Effector CD4-positive, alpha-beta T cell (primary cell): ENCODE measurements at regions not wholly inside any gene's neighbourhood (a gene's known extent, or its start where the extent isn't known, plus 50 kb on each side); places are given as distances from the start of the nearest gene placed in this dataset.

Source experiments
- DNase-seq: peaks from one replicate; pipeline ENCODE4 v3.0.0-alpha.2; 2020

DNA sequence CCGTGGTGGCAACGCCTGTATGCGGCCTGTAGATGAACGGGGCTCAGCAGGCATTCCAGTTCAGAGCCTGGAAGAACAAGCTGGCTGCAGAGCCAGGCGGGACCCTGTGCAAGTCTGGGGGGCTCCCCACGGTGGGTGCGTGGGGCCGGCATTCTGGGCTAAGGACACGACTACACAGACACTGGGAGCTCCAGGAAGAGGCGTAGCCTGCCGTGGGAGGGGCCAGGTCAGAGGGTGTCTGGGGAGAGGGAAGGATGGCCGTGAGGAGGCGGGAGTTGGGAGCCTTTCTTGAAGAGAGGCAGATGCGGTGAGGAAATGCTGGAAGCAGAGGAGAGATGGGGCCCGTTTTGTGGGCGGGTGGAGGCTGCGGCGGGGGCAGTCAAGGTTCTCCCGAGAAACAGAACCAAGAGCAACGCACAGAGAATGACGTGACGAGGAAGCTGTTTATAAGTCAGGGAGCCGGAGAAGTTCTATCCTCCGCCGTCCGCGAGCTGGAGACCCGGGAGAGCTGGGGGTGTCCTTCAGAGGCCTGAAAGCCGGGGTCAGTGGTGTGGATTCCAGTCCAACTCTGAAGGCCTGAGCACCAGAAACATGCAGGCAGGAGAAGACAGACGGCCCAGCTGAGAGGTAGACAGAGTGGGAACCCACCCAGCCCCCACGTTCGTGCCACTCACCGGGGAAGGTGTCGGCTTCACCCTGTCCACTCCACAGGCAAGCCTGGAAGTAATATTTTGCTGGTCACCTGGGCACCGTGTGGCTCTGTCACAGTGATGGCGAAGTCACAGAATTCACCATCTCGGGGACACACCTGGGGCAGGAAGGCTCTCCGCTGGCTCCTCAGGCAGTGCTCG, 529.6 kb downstream of the BRD1 start:
- DNase-seq, result no peak

DNA sequence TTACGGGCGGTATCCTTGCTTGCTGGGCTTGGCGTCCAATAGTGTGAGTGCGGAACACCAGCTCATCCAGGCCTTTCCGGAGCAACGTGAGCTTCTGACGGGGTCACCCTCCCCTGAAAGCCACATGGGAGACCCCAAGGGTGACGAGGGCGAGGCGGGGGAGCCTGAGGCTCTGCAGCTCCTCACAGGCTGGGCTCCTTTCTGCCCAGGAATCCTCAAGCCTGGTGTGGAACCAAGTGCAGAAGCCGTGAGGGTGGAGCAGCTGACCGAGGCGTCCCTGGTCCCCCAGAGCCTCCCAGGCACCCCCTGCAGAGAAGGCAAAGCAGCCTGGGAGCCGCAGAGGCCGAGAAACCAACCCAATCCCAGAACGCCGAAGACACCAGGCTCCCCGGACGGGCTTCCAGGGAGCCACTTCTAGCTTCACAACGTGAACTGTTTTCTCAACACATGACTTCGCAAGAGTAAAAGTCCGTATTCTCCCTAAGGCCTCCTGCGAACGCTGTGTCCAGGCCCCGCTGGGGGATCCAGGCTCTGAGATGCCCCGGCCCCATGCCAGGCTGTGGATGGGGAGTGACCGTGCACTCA, 530.3 kb downstream of the BRD1 start:
- DNase-seq, result no peak

- no peak for DNase-seq
These were observed 531.1 kb downstream of the BRD1 start for GRCh38 chr22:49296561-49296960.

DNA sequence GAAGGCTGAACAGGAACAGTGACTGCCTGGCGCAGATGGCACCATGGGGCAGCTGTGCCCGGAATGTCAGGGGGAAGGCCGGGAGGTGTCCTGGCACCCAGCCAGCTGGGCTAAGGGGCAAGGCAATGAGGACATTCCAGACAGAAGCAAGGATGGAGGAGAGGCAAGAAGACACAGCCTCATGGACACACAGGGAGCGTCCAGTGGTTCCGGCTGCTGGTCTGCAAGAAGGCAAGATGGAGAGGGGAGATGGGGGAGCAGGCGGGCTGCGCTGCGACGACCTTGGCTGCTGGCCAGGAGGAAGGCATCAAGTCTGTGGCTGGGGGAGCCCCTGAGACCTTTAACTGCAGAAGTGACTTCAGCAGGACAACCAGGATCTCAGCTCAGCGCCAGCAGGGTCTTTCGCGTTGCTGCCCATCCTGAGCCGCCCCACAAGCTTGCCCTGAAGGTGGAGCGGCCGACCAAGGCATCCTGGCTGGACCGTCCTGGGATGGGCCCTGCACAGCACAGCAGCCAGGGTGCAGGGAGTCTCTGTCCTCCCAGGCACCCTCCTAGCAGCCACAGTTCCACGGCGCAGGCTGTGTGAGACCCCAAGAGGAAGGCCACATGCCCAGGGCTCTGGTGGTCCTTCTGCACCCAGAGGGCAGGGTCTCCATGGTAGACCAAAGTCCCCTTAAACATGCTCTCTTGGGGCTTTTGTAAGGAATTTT, 531.7 kb downstream of the BRD1 start:
- no peak for DNase-seq

DNA sequence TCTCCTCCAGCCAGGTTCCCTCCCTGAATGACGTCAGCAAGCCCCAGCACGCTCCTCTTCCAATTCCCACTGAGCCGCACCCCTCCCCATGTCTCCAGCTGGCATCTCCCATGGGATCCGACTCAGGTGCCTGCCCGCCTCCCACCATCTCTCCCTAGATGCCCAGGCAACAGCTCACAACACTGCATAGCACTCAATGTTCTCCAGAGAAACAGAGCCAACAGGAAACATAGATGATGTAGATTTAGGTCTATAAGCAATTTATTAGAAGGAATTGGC, 532.3 kb downstream of the BRD1 start:
- no peak for DNase-seq

GRCh38 chr22:49294656-49295464, 532.8 kb downstream of the BRD1 start:
- no peak for DNase-seq

- DNase-seq, result no peak
These were observed 534.8 kb downstream of the BRD1 start for GRCh38 chr22:49292909-49293308.

DNA sequence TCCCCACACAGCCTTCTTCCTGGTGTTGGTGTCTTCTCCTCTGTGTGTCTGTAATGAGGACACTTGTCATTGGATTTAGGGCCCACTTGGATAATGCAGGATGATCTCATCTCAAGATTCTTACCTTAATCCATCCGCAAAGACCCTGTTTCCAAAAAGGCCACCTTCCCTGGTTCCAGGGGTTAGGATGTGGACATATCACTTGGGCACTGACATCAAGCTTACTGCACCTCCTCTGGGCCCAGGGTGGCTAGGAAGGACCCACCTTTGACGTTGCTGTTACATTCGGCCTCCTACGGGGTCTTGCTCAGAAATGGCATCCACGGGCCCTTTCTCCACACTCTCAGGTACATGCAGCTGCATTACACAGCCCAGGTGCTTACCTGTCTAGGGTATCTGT, 535.9 kb downstream of the BRD1 start:
- DNase-seq, result no peak

DNA sequence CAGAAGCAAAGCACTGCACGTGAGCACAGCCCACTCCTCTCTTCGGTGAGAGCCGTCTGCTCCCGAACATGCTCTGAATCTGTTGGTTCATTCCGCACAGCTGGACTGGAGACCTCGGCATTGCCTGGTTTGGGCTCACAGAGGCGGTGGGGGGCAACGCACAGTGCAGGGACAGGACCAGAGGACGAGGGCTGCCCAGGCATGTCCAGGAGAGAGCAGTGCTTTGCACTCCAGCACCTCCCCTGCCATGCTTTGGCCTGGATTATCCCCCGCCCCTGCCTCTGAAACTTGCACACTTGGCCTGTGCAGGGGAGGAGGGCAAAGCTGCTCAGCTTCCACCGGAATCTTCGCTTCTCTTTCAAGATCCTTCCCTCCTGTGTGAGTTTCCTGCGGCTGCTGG, 536.5 kb downstream of the BRD1 start:
- DNase-seq, result no peak

- DNase-seq, result no peak
These were observed 537.0 kb downstream of the BRD1 start for GRCh38 chr22:49290711-49291110.

DNA sequence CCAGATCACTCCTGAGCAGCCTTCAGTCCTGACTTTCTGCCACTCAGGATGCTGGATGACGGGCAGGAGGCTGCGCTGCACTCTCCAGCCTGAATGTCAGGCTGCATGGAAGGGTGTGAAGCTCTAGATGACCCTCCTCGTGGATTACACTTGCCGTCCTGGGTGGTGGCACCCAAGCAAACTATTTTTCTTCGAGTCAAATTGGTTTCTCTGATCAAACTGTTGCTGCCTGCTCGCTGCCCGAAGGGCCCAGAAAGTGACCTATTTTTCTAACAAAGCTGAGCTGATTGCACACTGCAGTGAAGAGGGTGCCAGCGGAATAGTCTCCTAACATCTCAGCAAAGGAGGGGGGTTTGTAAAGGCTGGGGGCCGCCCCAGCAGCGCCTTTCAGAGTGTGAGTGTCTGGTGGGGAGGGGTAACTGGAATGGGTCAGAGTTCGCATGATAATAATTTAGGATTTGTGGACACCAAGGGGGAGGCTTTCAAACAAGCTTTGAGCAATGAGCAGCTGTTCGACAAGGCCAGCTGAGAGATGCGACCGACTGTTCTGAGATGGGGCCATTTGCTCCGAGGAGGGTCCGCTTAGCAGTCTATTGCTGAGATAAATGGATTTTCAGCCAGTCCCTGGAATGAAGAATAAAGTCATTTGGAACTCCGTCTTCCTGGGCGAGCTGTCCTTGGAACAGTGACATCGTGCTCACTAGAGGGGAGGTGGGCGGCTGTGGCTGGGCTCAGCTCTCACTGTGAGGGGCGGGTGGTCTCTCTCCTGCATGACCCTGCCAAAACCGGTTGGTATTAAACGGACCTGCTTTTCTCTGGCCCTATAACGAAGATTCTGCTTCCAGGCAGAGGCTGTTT, 537.6 kb downstream of the BRD1 start:
- no peak for DNase-seq

DNA sequence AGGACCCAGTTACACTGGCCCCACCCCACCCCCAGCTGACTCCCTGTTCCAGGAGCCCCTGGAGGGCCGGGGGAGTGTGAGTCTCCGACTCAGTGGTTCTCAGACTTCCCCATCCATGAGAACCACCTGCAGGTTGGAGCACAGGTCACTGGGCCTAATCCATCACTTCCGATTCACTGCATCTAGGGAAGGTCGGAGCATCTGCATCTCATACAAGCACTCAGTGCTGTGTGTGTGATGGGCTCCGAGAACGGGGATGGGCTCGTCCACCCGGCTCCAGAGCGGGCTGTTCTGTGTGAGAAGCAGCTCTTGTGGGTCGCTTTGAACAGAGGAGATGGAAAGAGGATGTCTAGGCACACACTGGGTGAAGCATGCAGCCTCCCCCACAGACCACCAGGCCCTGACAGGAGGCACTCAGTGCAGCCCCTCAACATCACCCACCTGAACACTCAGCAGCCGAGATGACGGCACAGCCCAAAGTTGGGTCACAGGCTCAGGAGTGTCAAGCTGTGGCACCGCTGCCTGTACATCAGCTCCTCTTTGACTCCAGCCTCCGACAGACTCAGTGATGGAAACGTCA, 541.4 kb downstream of the BRD1 start:
- no peak for DNase-seq

DNA sequence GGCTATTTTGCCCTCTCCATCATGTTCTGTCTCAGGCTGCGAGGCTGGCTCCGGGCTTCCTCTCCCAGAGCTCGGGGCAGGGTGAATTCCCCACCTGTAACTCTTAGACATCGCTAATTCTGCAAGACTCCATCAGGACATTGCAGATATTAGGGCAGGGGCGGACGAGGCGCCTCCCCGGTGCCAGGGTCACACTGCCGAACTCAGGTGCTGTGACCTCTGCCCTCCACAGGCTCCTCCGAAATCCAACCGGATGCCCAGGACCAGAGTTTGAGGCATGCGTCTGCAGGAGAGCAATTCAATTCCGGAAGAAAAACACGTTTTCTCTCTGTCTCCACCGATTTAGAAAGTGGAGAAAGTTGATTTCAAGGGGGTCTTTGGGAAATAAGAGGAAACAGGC, 542.7 kb downstream of the BRD1 start:
- DNase-seq, result no peak

- DNase-seq, result no peak
These were observed 543.5 kb downstream of the BRD1 start for GRCh38 chr22:49284056-49284784.

GRCh38 chr22:49282596-49282995, 545.1 kb downstream of the BRD1 start:
- DNase-seq, result no peak

GRCh38 chr22:49281467-49282340, 546.0 kb downstream of the BRD1 start:
- no peak for DNase-seq

DNA sequence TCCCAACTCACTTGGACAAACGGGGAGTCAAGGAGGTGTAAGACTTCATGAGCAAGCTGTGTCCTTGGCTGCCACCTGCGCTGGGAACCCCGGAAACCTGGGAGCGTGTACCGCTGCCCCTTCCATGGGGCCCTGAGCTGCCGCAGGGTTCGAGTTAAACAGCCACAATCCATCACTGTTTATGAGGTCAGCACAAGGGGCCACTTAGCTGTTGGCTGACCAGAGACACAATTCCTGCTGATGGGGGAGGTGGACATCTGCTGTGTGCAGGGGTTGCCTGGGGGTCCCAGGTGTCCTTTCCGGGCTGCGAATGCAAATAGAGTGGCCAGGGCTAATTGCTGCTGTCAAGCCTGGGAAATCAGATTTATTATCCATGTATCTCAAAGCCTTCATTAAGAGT, 549.3 kb downstream of the BRD1 start:
- DNase-seq, result no peak

GRCh38 chr22:49276567-49276966, 551.1 kb downstream of the BRD1 start:
- DNase-seq, result no peak

GRCh38 chr22:49274754-49275380, 552.8 kb downstream of the BRD1 start:
- DNase-seq, result no peak
